IMR-90 (cell line): ENCODE measurements at regions not wholly inside any gene's neighbourhood (a gene's known extent, or its start where the extent isn't known, plus 50 kb on each side); places are given as distances from the start of the nearest gene placed in this dataset.

Experiments used
- ATAC-seq: fragments of 200-7000 bp; cut with Tn5 transposase; 2 replicates; pipeline ENCODE4 v1.9.1; 2020; ENCODE audit warnings: low read depth, mild to moderate bottlenecking, moderate library complexity
- BruUV-seq: library from RNA; stranded (reverse); fragments of 400-500 nt; replicated peaks from 2 replicates; lab custom pipeline; 2021; lab: Mats Ljungman, UMichigan
- CTCF ChIA-PET: fragments of 300-600 bp; formaldehyde crosslinking; extraction: SDS; loops from one replicate; lab custom pipeline; 2021; ENCODE audit warnings: antibody characterized with exemption; lab: Yijun Ruan, JAX
- POLR2A ChIA-PET: fragments of 300-600 bp; sonication (Branson Sonifier 250); formaldehyde crosslinking; loops from one replicate; lab custom pipeline; 2022; ENCODE audit warnings: antibody characterized with exemption; ENCODE audit not compliant: unreplicated experiment; lab: Charles Lee
- DNase-seq: peaks from one replicate; pipeline ENCODE4 v3.0.0; 2013
- H2AFZ ChIP-seq: replicated peaks from 2 replicates; pipeline ENCODE3; 2013; ENCODE audit warnings: low read length, mild to moderate bottlenecking; ENCODE audit not compliant: poor library complexity
- H2AK5ac ChIP-seq: 2 replicates; pipeline ENCODE4 v1.6.1; 2013; ENCODE audit warnings: low read depth, low read length, inconsistent platforms
- H2AK9ac ChIP-seq: replicated peaks from 2 replicates; pipeline ENCODE3; 2013; ENCODE audit warnings: mild to moderate bottlenecking, low read depth, low read length, moderate library complexity; ENCODE audit not compliant: poor library complexity
- H2BK120ac ChIP-seq: 2 replicates; pipeline ENCODE4 v1.6.1; 2013; ENCODE audit warnings: low read depth, low read length, inconsistent platforms
- H2BK15ac ChIP-seq: 3 replicates; pipeline ENCODE4 v1.6.1; 2013; ENCODE audit warnings: low read depth, low read length, inconsistent platforms
- H2BK20ac ChIP-seq: 2 replicates; pipeline ENCODE4 v1.6.1; 2013; ENCODE audit warnings: low read depth, mild to moderate bottlenecking, inconsistent platforms, low read length, moderate library complexity
- H2BK5ac ChIP-seq: 2 replicates; pipeline ENCODE4 v1.6.1; 2013; ENCODE audit warnings: mild to moderate bottlenecking, low read depth, low read length, inconsistent platforms; ENCODE audit not compliant: poor library complexity, severe bottlenecking
- H3K14ac ChIP-seq: replicated peaks from 2 replicates; pipeline ENCODE4 v1.6.1; 2013; ENCODE audit warnings: low read depth, low read length, inconsistent platforms
- H3K18ac ChIP-seq: 2 replicates; pipeline ENCODE4 v1.6.1; 2013; ENCODE audit warnings: low read depth, low read length, control low read depth
- H3K23ac ChIP-seq: 2 replicates; pipeline ENCODE4 v1.6.1; 2013; ENCODE audit warnings: low read depth, low read length, inconsistent platforms
- H3K27ac ChIP-seq: 2 replicates; pipeline ENCODE4 v1.5.1; 2013; ENCODE audit warnings: mild to moderate bottlenecking, control low read depth, low read length; ENCODE audit not compliant: insufficient read depth
- H3K27me3 ChIP-seq: 2 replicates; pipeline ENCODE4 v1.6.1; 2013; ENCODE audit warnings: low read length; ENCODE audit not compliant: control insufficient read depth, insufficient read depth
- H3K36me3 ChIP-seq: 2 replicates; pipeline ENCODE4 v1.6.1; 2013; ENCODE audit warnings: low read length, mixed read lengths; ENCODE audit not compliant: control insufficient read depth, insufficient read depth
- H3K4ac ChIP-seq: 2 replicates; pipeline ENCODE4 v1.6.1; 2013; ENCODE audit warnings: low read depth, low read length, inconsistent platforms
- H3K4me1 ChIP-seq: 2 replicates; pipeline ENCODE4 v1.6.1; 2013; ENCODE audit warnings: low read length, mixed read lengths; ENCODE audit not compliant: control insufficient read depth, insufficient read depth
- H3K4me2 ChIP-seq: 2 replicates; pipeline ENCODE4 v1.6.1; 2013; ENCODE audit warnings: low read depth, mild to moderate bottlenecking, control low read depth, low read length, moderate library complexity
- H3K4me3 ChIP-seq: 2 replicates; pipeline ENCODE4 v1.5.1; 2013; ENCODE audit warnings: low read depth, mild to moderate bottlenecking, control low read depth, low read length, moderate library complexity; ENCODE audit not compliant: insufficient read depth
- H3K56ac ChIP-seq: 2 replicates; pipeline ENCODE4 v1.6.1; 2013; ENCODE audit warnings: low read length, inconsistent platforms; ENCODE audit not compliant: insufficient read depth; ENCODE audit errors: extremely low read depth
- H3K79me1 ChIP-seq, 2 experiments: 2 replicates each; pipeline ENCODE4 v1.6.1; 2013; ENCODE audit warnings: low read length in 2 of 2, inconsistent platforms in 1 of 2, low read depth in 1 of 2
- H3K9ac ChIP-seq: 2 replicates; pipeline ENCODE4 v1.6.1; 2013; ENCODE audit warnings: low read depth, low read length, control low read depth
- H3K9me1 ChIP-seq: 2 replicates; pipeline ENCODE4 v1.6.1; 2013; ENCODE audit warnings: low read length, inconsistent platforms; ENCODE audit not compliant: insufficient read depth
- H3K9me3 ChIP-seq: 2 replicates; pipeline ENCODE4 v1.6.1; 2013; ENCODE audit warnings: low read length; ENCODE audit not compliant: control insufficient read depth, insufficient read depth
- H4K20me1 ChIP-seq: 2 replicates; pipeline ENCODE4 v1.6.1; 2013; ENCODE audit warnings: low read length, inconsistent platforms; ENCODE audit not compliant: insufficient read depth
- H4K5ac ChIP-seq: 2 replicates; pipeline ENCODE4 v1.6.1; 2013; ENCODE audit warnings: mild to moderate bottlenecking, low read depth, low read length, control low read depth
- H4K8ac ChIP-seq, 2 experiments: 2 replicates each; pipeline ENCODE4 v1.6.1; 2013; ENCODE audit warnings: low read depth in 2 of 2, low read length in 2 of 2, control low read depth in 1 of 2, inconsistent platforms in 1 of 2
- H4K91ac ChIP-seq: 2 replicates; pipeline ENCODE4 v1.6.1; 2013; ENCODE audit warnings: low read depth, low read length, inconsistent platforms; ENCODE audit not compliant: insufficient read depth
- BHLHE40 ChIP-seq: fragments of 150-350 bp; IDR thresholded peaks from 2 replicates; pipeline ENCODE4 v1.6.1; 2016; ENCODE audit warnings: mild to moderate bottlenecking, low read depth, low read length
- CEBPB ChIP-seq: IDR thresholded peaks from 2 replicates; pipeline ENCODE4 v1.6.1; 2012; ENCODE audit warnings: low read depth, low read length, improper control_type of control experiment
- CHD1 ChIP-seq: IDR thresholded peaks from 2 replicates; pipeline ENCODE4 v1.6.1; 2012; ENCODE audit warnings: low read depth, low read length, improper control_type of control experiment
- ELK1 ChIP-seq: fragments of 150-350 bp; IDR thresholded peaks from 2 replicates; pipeline ENCODE4 v1.6.1; 2016; ENCODE audit warnings: low read depth, mild to moderate bottlenecking, low read length, moderate library complexity, borderline replicate concordance
- FOS ChIP-seq: fragments of 150-350 bp; IDR thresholded peaks from 2 replicates; pipeline ENCODE4 v1.6.1; 2016; ENCODE audit warnings: low read depth, low read length
- MAFK ChIP-seq: IDR thresholded peaks from 2 replicates; pipeline ENCODE4 v1.6.1; 2012; ENCODE audit warnings: low read depth, low read length, improper control_type of control experiment
- MAZ ChIP-seq: IDR thresholded peaks from 2 replicates; pipeline ENCODE4 v1.6.1; 2012; ENCODE audit warnings: low read depth, mild to moderate bottlenecking, low read length, improper control_type of control experiment, moderate library complexity, borderline replicate concordance
- MXI1 ChIP-seq: IDR thresholded peaks from 2 replicates; pipeline ENCODE4 v1.6.1; 2012; ENCODE audit warnings: low read depth, mild to moderate bottlenecking, low read length, moderate library complexity, borderline replicate concordance
- NFE2L2 ChIP-seq: fragments of 150-350 bp; IDR thresholded peaks from 2 replicates; pipeline ENCODE4 v1.6.1; 2016; ENCODE audit warnings: low read depth, mild to moderate bottlenecking, low read length
- POLR2A ChIP-seq: IDR thresholded peaks from 2 replicates; pipeline ENCODE4 v1.6.1; 2012; ENCODE audit warnings: mild to moderate bottlenecking, low read depth, low read length
- RAD21 ChIP-seq: IDR thresholded peaks from 2 replicates; pipeline ENCODE4 v1.6.1; 2012; ENCODE audit warnings: low read length, improper control_type of control experiment
- RCOR1 ChIP-seq: IDR thresholded peaks from 2 replicates; pipeline ENCODE4 v1.6.1; 2012; ENCODE audit warnings: mild to moderate bottlenecking, low read length, improper control_type of control experiment; ENCODE audit not compliant: insufficient replicate concordance
- RFX5 ChIP-seq: IDR thresholded peaks from 2 replicates; pipeline ENCODE4 v1.8.0; 2012; ENCODE audit warnings: low read depth, mild to moderate bottlenecking, low read length, moderate library complexity
- SMC3 ChIP-seq: fragments of 150-350 bp; IDR thresholded peaks from 2 replicates; pipeline ENCODE4 v1.6.1; 2016; ENCODE audit warnings: low read depth, mild to moderate bottlenecking, antibody characterized with exemption, low read length, moderate library complexity
- USF2 ChIP-seq: fragments of 150-350 bp; IDR thresholded peaks from 2 replicates; pipeline ENCODE4 v1.6.1; 2017; ENCODE audit warnings: mild to moderate bottlenecking, antibody characterized with exemption, low read length, low read depth
- WGBS, 2 experiments: methylation state at CpG; one replicate each; pipeline versions ENCODE4 v1.1.5 to v1.1.7; 2013; ENCODE audit warnings: missing lambda C conversion rate in 2 of 2; ENCODE audit not compliant: insufficient read length in 1 of 2; ENCODE audit errors: extremely low coverage in 2 of 2; 5-methylcytosine and 5-hydroxymethylcytosine counted together
- dilution Hi-C: fragments of 300-500 bp; cut with HindIII; formaldehyde crosslinking; loops from one replicate; pipeline ENCODE4 v1.14.3; 2018; ENCODE audit warnings: low sequenced_read_pairs; ENCODE audit not compliant: unreplicated experiment
- in situ Hi-C: fragments of 300-500 bp; cut with MboI; formaldehyde crosslinking; loops from 3 replicates; pipeline ENCODE4 v1.14.3; 2019; ENCODE audit warnings: low sequenced_read_pairs, inconsistent platforms, mixed read lengths
- intact Hi-C: fragments of 100-400 bp; cut with micrococcal nuclease; formaldehyde crosslinking; loops from 2 replicates; pipeline ENCODE4 v1.10.0; 2022
- TF ChIP-seq, protein P1 (sequence below): conservative IDR thresholded peaks from 2 replicates; pipeline ENCODE4 v1.5.1; 2012; ENCODE audit warnings: mild to moderate bottlenecking, low read depth, low read length, improper control_type of control experiment

- Histone ChIP-seq H3K4me3 (no peak overlapping the region), H4K8ac (no peak overlapping the region), H3K9me1 (no peaks in the 10 kb centered on the region), H3K4ac (no peak overlapping the region), H3K18ac (no peak overlapping the region), H3K56ac (no peak overlapping the region), H2BK120ac (no peak overlapping the region), H4K91ac (no peak overlapping the region), H3K27me3 (no peaks in the 10 kb centered on the region), H3K79me1 (no peaks in the 10 kb centered on the region), H2BK20ac (no peak overlapping the region), H3K14ac (no peak overlapping the region), H2AK5ac (no peak overlapping the region), H3K36me3 (no peaks in the 10 kb centered on the region), H3K4me1 (no peaks in the 10 kb centered on the region), H4K20me1 (no peaks in the 10 kb centered on the region), H3K23ac (no peak overlapping the region), H2AFZ (no peak overlapping the region), H2BK5ac (no peak overlapping the region), H4K5ac (no peak overlapping the region), H3K9me3 (no peaks in the 10 kb centered on the region), H3K4me2 (no peak overlapping the region), H3K9ac (no peak overlapping the region), H2AK9ac (no peak overlapping the region), H2BK15ac (no peak overlapping the region), H3K27ac (no peak overlapping the region)
- TF ChIP-seq POLR2A (no peak), BHLHE40 (no peak), SMC3 (no peak), CEBPB (no peak), MAFK (no peak), FOS (no peak), CHD1 (no peak), RCOR1 (no peak), MXI1 (no peak), RFX5 (no peak), RAD21 (no peak), USF2 (no peak), MAZ (no peak), NFE2L2 (no peak), ELK1 (no peak)
- TF ChIP-seq, protein P1, sequence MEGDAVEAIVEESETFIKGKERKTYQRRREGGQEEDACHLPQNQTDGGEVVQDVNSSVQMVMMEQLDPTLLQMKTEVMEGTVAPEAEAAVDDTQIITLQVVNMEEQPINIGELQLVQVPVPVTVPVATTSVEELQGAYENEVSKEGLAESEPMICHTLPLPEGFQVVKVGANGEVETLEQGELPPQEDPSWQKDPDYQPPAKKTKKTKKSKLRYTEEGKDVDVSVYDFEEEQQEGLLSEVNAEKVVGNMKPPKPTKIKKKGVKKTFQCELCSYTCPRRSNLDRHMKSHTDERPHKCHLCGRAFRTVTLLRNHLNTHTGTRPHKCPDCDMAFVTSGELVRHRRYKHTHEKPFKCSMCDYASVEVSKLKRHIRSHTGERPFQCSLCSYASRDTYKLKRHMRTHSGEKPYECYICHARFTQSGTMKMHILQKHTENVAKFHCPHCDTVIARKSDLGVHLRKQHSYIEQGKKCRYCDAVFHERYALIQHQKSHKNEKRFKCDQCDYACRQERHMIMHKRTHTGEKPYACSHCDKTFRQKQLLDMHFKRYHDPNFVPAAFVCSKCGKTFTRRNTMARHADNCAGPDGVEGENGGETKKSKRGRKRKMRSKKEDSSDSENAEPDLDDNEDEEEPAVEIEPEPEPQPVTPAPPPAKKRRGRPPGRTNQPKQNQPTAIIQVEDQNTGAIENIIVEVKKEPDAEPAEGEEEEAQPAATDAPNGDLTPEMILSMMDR = no peak
- dilution Hi-C loops = no loop called here
- in situ Hi-C loops = no loop called here
- ChIA-PET POLR2A (no interaction called here), CTCF (no interaction called here)
- intact Hi-C loops = no loop called here
- BruUV-seq = no TSS peak
- DNase-seq (no peak), ATAC-seq (no peak)
- no CpG with 5 or more reads among the region's 2 CpGs for WGBS, 2 experiments
These were observed 414.5 kb downstream of the REEP3 start for GRCh38 chr10:63935705-63936104.
